Kidney (tissue), 13 donors: ENCODE measurements at regions not wholly inside any gene's neighbourhood (a gene's known extent, or its start where the extent isn't known, plus 50 kb on each side); places are given as distances from the start of the nearest gene placed in this dataset.

ENCODE experiments used
- DNase-seq, 5 donors: peaks; one replicate each; pipeline ENCODE4 v3.0.0-alpha.2; 2013 to 2020
- FAIRE-seq: peaks from 2 replicates; lab custom pipeline; 2012; peaks lifted over from hg19 to GRCh38; lab: Jason Lieb, UNC
- H3K27ac ChIP-seq, 2 donors: one replicate each; pipeline ENCODE4 v1.7.0; 2013; ENCODE audit warnings: low read depth in 2 of 2, low read length in 2 of 2, inconsistent platforms in 1 of 2
- H3K27me3 ChIP-seq: one replicate; pipeline ENCODE4 v1.7.1; 2013; ENCODE audit warnings: low read length, inconsistent platforms; ENCODE audit not compliant: control insufficient read depth, insufficient read depth
- H3K36me3 ChIP-seq, 3 donors: one replicate each; pipeline versions ENCODE4 v1.7.0 to v1.7.1; 2013; ENCODE audit warnings: low read length in 3 of 3, control low read depth in 1 of 3, inconsistent platforms in 1 of 3; ENCODE audit not compliant: insufficient read depth in 3 of 3, control insufficient read depth in 2 of 3
- H3K4me1 ChIP-seq, 3 donors: one replicate each; pipeline versions ENCODE4 v1.7.0 to v1.7.1; 2013; ENCODE audit warnings: low read length in 3 of 3, inconsistent platforms in 1 of 3, low read depth in 1 of 3; ENCODE audit not compliant: control insufficient read depth in 2 of 3, insufficient read depth in 2 of 3
- H3K4me3 ChIP-seq, 3 donors: one replicate each; pipeline versions ENCODE4 v1.7.0 to v1.8.1; 2013; ENCODE audit warnings: low read length in 3 of 3, control low read depth in 1 of 3, inconsistent platforms in 1 of 3
- H3K9ac ChIP-seq, 3 donors: one replicate each; pipeline versions ENCODE4 v1.7.0 to v1.7.1; 2013; ENCODE audit warnings: low read length in 3 of 3, control low read depth in 1 of 3, inconsistent platforms in 1 of 3
- H3K9me3 ChIP-seq, 3 donors: one replicate each; pipeline versions ENCODE4 v1.7.0 to v1.7.1; 2013; ENCODE audit warnings: low read length in 3 of 3, control low read depth in 1 of 3, inconsistent platforms in 1 of 3; ENCODE audit not compliant: control insufficient read depth in 2 of 3, insufficient read depth in 1 of 3
- intact Hi-C: fragments of 100-400 bp; cut with DNase I; formaldehyde crosslinking; loops from one replicate; pipeline ENCODE4 v1.11.1; 2022
- TF ChIP-seq, protein P1 (sequence below): IDR thresholded peaks from 3 replicates; pipeline ENCODE4 v1.5.1; 2012; ENCODE audit warnings: mild to moderate bottlenecking, moderate library complexity, borderline replicate concordance; ENCODE audit not compliant: insufficient read depth; ENCODE audit errors: extremely low read depth
- donor health status: control.
- donor health status: control.
- donor health status: control.
- donor health status: control.
- donor health status: control.
- donor health status: DM: yes; HTN: yes; CAD: no.
- donor health status: Normal renal cell carcinoma (clear cell type).

DNA sequence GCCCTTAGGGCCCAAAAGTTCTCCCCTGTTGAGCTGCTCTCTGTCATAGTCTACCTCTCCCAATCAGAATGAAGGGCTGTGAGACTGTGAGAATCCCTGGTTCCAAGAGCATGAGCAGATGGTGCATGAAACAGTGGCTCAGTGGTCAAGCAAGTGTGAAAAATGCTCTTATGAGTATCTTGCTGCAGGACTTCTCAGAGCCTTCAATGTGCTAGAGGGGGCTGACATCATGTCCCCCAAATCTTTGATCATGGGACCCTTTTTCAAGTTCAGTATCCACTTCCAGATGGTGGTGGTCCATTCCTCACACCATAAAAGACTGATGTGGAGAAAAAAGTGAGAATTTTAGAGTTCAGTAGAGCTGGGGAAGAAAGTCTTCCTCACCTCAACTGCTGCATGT, 265.3 kb upstream of the HABP2 start:
- FAIRE-seq, result no peak
- Histone ChIP-seq H3K4me1 (no peaks in the 10 kb centered on the region), H3K9me3 (no peaks in the 10 kb centered on the region), H3K27ac (no peak overlapping the region), H3K9ac (no peak overlapping the region), H3K36me3 (no peaks in the 10 kb centered on the region), H3K27me3 (no peaks in the 10 kb centered on the region), H3K4me3 (no peak overlapping the region)
- TF ChIP-seq, protein P1, sequence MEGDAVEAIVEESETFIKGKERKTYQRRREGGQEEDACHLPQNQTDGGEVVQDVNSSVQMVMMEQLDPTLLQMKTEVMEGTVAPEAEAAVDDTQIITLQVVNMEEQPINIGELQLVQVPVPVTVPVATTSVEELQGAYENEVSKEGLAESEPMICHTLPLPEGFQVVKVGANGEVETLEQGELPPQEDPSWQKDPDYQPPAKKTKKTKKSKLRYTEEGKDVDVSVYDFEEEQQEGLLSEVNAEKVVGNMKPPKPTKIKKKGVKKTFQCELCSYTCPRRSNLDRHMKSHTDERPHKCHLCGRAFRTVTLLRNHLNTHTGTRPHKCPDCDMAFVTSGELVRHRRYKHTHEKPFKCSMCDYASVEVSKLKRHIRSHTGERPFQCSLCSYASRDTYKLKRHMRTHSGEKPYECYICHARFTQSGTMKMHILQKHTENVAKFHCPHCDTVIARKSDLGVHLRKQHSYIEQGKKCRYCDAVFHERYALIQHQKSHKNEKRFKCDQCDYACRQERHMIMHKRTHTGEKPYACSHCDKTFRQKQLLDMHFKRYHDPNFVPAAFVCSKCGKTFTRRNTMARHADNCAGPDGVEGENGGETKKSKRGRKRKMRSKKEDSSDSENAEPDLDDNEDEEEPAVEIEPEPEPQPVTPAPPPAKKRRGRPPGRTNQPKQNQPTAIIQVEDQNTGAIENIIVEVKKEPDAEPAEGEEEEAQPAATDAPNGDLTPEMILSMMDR, result no peak
- DNase-seq, result no peak
- intact Hi-C loops, result no loop called here

DNA sequence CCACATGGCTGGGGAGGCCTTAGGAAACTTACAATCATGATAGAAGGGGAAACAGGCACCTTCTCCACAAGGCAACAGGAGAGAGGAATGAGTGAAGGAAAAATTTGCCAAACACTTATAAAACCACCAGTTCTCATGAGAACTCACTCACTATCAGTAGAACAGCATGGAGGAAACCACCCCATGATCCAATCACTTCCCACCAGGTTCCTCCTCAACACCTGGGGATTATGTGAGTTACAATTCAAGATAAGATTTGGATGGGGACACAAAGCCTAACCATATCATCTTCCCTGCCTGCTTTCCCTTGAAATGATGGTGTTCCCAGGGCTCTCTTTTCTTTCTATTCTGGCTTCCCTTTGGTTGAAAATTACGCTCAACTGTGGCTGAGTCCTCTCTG, 262.7 kb upstream of the HABP2 start:
- intact Hi-C loops, result no loop called here
- H3K36me3 ChIP-seq, result no peaks in the 10 kb centered on the region
- no peaks in the 10 kb centered on the region for H3K4me1 ChIP-seq
- TF ChIP-seq, protein P1, result no peak
- H3K9ac ChIP-seq, result no peak overlapping the region
- no peaks in the 10 kb centered on the region for H3K27me3 ChIP-seq
- FAIRE-seq (no peak), DNase-seq (no peak)
- H3K27ac ChIP-seq, result no peak overlapping the region
- no peaks in the 10 kb centered on the region for H3K9me3 ChIP-seq
- no peak overlapping the region for H3K4me3 ChIP-seq

DNA sequence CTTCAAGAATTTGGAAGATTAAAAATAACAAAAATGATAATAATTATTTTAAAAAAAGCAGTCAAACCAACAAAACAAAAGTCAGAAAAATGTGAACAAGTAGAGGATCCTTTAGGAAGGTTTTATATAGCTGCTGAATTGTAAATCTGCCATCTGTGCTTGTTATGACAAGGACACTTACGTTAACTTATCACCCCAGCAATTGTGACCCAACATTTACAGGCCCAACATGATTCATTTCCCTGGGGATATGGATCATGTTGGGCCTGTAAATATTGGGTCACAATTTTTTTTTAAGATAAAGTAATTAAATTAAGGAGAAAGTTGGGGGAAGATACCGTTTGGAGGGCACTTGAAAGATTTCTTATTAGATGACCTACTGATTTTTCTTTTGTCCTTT, 261.4 kb upstream of the HABP2 start:
- intact Hi-C loops, result no loop called here

More for the DNA sequence above, 261.4 kb upstream of the HABP2 start:
- Histone ChIP-seq H3K9ac (no peak overlapping the region), H3K9me3 (no peaks in the 10 kb centered on the region), H3K27ac (no peak overlapping the region), H3K27me3 (no peaks in the 10 kb centered on the region), H3K36me3 (no peaks in the 10 kb centered on the region), H3K4me1 (no peaks in the 10 kb centered on the region), H3K4me3 (no peak overlapping the region)
- DNase-seq (no peak), FAIRE-seq (no peak)
- TF ChIP-seq, protein P1, result no peak
